ENCODE measurements at regions not wholly inside any gene's neighbourhood (a gene's known extent, or its start where the extent isn't known, plus 50 kb on each side); places are given as distances from the start of the nearest gene placed in this dataset.

DNA sequence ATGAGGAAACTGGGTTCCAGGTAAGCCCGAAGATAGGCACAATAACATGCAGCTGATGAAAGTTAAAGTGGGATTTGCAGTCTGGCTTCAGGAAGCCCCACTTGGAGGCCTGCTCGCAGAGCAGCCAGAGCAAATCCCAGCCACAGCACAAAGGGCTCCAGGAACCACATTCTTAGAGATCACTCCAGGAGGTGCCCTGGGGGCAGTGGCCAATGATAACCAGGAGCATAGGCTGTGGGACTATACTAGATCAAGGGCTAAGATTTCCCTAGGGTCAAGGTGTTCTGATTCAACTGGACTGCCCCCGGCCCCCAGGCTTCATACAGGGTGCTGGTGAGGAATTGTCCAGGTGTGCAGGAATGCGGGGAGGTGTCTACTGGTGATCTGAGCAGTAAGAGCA lies 133.9 kb upstream of the PTPRT start:
- DNase-seq (ENCODE audit: low spot score) = no peak
- H3K27ac ChIP-seq = no peak overlapping the region
- TF ChIP-seq, protein P1, sequence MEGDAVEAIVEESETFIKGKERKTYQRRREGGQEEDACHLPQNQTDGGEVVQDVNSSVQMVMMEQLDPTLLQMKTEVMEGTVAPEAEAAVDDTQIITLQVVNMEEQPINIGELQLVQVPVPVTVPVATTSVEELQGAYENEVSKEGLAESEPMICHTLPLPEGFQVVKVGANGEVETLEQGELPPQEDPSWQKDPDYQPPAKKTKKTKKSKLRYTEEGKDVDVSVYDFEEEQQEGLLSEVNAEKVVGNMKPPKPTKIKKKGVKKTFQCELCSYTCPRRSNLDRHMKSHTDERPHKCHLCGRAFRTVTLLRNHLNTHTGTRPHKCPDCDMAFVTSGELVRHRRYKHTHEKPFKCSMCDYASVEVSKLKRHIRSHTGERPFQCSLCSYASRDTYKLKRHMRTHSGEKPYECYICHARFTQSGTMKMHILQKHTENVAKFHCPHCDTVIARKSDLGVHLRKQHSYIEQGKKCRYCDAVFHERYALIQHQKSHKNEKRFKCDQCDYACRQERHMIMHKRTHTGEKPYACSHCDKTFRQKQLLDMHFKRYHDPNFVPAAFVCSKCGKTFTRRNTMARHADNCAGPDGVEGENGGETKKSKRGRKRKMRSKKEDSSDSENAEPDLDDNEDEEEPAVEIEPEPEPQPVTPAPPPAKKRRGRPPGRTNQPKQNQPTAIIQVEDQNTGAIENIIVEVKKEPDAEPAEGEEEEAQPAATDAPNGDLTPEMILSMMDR (conservative IDR thresholded peaks at IDR 0.05; ENCODE audit: low read depth) = no peak
- ChIA-PET CTCF (no interaction called here), POLR2A (ENCODE audit: low non-redundant PET) (no interaction called here)

DNA sequence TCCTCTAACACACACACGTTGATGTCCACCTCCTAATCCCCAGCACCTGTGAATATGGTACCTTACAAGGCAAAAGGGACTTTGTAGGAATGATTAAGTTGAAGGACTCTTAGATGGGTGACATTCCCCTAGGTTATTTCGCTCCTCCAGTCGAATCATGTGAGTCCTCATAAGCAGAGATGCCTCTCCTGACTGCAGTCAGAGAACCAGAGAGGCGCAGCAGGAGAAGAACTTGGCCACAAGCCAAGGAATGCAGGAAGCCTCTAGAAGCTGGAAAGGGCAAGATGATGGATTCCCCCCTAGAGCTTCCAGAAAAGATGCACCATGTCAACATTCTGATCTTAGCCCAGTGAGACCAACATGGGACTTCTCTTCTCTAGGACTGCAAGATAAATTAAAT lies 133.1 kb upstream of the PTPRT start:
- H3K27ac ChIP-seq = no peak overlapping the region
- DNase-seq (ENCODE audit: low spot score) = peak; percentile 20
- POLR2A ChIA-PET (ENCODE audit: low non-redundant PET) = no interaction called here
- TF ChIP-seq, protein P1 (conservative IDR thresholded peaks at IDR 0.05; ENCODE audit: low read depth) = no peak
- CTCF ChIA-PET = no interaction called here

DNA sequence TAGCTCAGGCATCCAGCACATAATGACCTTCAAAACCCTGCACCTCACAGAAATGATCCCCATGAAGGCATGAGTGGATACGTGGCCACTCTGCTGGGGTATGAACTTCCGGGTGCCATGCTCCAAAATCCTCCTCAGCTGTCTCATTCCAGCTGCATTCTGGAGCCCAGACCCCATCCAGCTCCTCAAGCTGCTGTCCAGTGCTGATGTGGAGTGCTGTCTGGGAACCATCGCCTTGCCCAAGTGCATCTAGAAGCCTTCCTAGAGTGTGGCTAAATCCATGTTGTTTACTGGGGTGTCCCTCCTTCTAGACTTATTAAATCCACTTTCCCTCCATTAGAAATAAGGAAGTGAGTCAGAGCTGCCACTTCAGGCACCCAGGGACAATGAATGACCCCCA lies 130.8 kb upstream of the PTPRT start:
- DNase-seq (ENCODE audit: low spot score) = no peak
- no peak overlapping the region for H3K27ac ChIP-seq
- CTCF ChIA-PET = interaction anchor here (0.6 kb wide), 1 partner anchor 80 kb away, joined by 3 read pairs; no protein-coding TSS in a partner anchor
- TF ChIP-seq, protein P1 (conservative IDR thresholded peaks at IDR 0.05; ENCODE audit: low read depth) = no peak
- POLR2A ChIA-PET (ENCODE audit: low non-redundant PET) = no interaction called here

DNA sequence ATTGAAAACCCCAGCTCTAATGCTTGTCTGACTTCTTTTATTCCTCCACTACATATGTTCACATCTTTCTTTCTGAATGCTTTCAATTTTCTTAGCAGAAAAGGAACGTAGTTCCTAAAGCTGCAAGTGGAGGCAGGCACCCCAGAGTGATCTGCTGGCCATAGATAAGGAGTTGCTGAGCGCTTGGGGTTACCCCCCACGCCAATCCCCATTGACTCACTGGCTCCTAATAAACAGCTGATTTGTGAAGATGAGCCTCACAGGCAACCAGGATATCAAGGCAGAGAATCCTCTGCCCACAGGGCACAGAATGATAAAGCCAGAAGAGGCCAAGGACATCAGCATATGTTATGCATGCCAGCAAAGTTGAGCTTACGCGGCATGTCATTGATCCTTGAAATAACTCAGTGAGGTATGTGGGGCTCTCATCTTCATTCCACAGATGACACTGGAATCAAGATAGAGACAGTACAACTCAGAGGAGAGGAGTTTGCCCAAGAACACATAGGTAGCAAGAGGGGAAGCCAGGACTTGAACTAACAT lies 129.1 kb upstream of the PTPRT start:
- POLR2A ChIA-PET (ENCODE audit: low non-redundant PET) = no interaction called here
- CTCF ChIA-PET = no interaction called here
- TF ChIP-seq, protein P1 (conservative IDR thresholded peaks at IDR 0.05; ENCODE audit: low read depth) = no peak
- DNase-seq (ENCODE audit: low spot score) = no peak
- no peak overlapping the region for H3K27ac ChIP-seq

DNA sequence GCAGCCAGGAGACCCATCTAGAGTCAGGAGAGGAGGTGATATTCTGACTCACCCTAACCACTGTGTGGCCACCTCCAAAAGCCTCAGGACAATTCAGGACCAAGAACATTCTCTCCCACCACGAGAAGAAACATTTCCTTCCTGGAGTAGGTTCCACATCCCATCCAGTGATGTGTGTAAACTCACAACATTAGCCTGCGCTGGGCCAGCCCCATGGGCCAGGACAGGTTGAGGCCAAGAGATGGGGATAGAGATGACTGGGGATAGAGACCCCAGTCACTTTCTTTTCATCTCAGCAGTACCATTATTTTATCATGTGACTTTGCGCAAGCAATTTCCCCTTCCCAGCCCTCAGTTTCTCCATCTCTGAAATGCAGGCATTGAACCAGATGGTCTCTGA lies 126.6 kb upstream of the PTPRT start:
- DNase-seq (ENCODE audit: low spot score) = no peak
- ChIA-PET POLR2A (ENCODE audit: low non-redundant PET) (no interaction called here), CTCF (no interaction called here)
- TF ChIP-seq, protein P1 (conservative IDR thresholded peaks at IDR 0.05; ENCODE audit: low read depth) = no peak
- H3K27ac ChIP-seq = no peak overlapping the region

DNA sequence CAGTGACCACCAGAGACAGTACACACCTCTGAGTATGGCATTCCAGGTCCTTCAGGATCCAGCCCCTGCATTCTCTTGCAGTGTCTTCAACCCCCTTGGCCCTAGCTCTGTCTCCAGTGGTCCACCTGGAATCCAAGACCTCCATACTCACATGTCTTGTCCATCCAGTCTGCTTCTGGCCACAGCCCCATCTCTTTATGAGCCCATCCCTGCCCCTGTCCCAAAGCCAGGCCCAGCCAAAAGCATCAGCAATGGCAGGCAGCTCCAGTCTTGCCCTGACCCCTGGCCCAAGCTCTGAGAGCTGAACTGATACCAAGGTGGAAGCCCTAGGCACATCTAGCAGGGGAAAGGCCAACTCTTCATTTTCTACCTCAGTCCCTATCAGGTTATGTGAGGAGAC lies 119.6 kb upstream of the PTPRT start:
- TF ChIP-seq, protein P1 (conservative IDR thresholded peaks at IDR 0.05; ENCODE audit: low read depth) = no peak
- DNase-seq (ENCODE audit: low spot score) = no peak
- CTCF ChIA-PET = no interaction called here
- H3K27ac ChIP-seq = no peak overlapping the region
- POLR2A ChIA-PET (ENCODE audit: low non-redundant PET) = no interaction called here

DNA sequence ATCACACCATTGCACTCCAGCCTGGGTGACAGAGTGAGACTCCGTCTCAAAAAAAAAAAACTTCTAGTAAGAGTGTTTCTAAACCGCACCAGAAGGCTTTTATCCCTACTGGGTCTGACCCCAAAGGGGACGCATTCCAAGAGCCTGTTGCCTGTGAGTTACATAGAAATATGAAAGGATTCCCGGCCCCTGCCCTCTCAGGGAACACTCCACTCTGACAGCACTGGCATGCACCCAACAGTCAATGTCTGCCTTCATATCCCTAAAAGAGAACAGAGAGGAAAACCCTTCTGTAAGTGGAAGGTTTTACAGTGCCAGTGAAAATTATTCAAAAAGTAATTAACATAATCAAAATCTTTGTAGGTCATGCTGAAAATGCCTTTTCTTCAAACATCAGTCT lies 117.1 kb upstream of the PTPRT start:
- ChIA-PET CTCF (no interaction called here), POLR2A (ENCODE audit: low non-redundant PET) (no interaction called here)
- H3K27ac ChIP-seq = no peak overlapping the region
- DNase-seq (ENCODE audit: low spot score) = no peak
- TF ChIP-seq, protein P1 (conservative IDR thresholded peaks at IDR 0.05; ENCODE audit: low read depth) = no peak

Measured in RWPE1 (cell line).